SU-DHL-6 (cell line): ENCODE measurements at regions not wholly inside any gene's neighbourhood (a gene's known extent, or its start where the extent isn't known, plus 50 kb on each side); places are given as distances from the start of the nearest gene placed in this dataset.

Experiments
- H2AFZ ChIP-seq: fragments of 200-600 bp; sonication (generic); 2 replicates; pipeline ENCODE4 v1.6.1; 2014; ENCODE audit warnings: low read depth, mild to moderate bottlenecking, moderate library complexity, mixed read lengths, antibody characterized with exemption, low read length; ENCODE audit not compliant: severe bottlenecking
- H3F3A ChIP-seq: fragments of 200-600 bp; shearing (Covaris generic); 2 replicates; pipeline ENCODE4 v1.6.0; 2016; ENCODE audit warnings: antibody characterized with exemption, mild to moderate bottlenecking; ENCODE audit not compliant: insufficient read depth
- H3K27ac ChIP-seq: fragments of 200-600 bp; sonication (generic); 2 replicates; pipeline ENCODE4 v1.5.1; 2016; ENCODE audit warnings: low read depth, mild to moderate bottlenecking, low read length, moderate library complexity, mixed read lengths
- H3K27me3 ChIP-seq: fragments of 200-600 bp; sonication (generic), shearing (Covaris generic); 2 replicates; pipeline ENCODE4 v1.6.0; 2014; ENCODE audit warnings: mild to moderate bottlenecking, low read length
- H3K36me3 ChIP-seq: fragments of 200-600 bp; sonication (generic); 2 replicates; pipeline ENCODE4 v1.6.1; 2014; ENCODE audit warnings: mild to moderate bottlenecking, low read length, mixed read lengths
- H3K4me2 ChIP-seq: fragments of 300-600, 200-600 bp; shearing (Covaris generic), sonication (generic); 2 replicates; pipeline ENCODE4 v1.6.0; 2014; ENCODE audit warnings: low read length, low read depth, mild to moderate bottlenecking; ENCODE audit not compliant: poor library complexity, severe bottlenecking
- H3K4me3 ChIP-seq: fragments of 200-600 bp; sonication (generic); 2 replicates; pipeline ENCODE4 v1.5.1; 2014; ENCODE audit warnings: antibody characterized with exemption, low read length, mild to moderate bottlenecking, mixed read lengths; ENCODE audit not compliant: insufficient read depth, poor library complexity, severe bottlenecking
- H3K79me2 ChIP-seq: fragments of 200-600 bp; sonication (generic); 2 replicates; pipeline ENCODE4 v1.6.1; 2014; ENCODE audit warnings: mild to moderate bottlenecking, low read length, moderate library complexity; ENCODE audit not compliant: insufficient read depth
- H3K9ac ChIP-seq: fragments of 200-600 bp; sonication (generic); 2 replicates; pipeline ENCODE4 v1.7.0; 2014; ENCODE audit warnings: mild to moderate bottlenecking, low read length
- H3K9me2 ChIP-seq: fragments of 200-600 bp; sonication (generic); replicated peaks from 2 replicates; pipeline ENCODE4 v1.6.1; 2014; ENCODE audit warnings: low read length; ENCODE audit not compliant: insufficient read depth
- H3K9me3 ChIP-seq: fragments of 200-600 bp; sonication (generic); 2 replicates; pipeline ENCODE4 v1.6.1; 2014; ENCODE audit warnings: low read length, mixed read lengths; ENCODE audit not compliant: insufficient read depth
- H4K20me1 ChIP-seq: fragments of 200-600 bp; sonication (generic); 2 replicates; pipeline ENCODE4 v1.6.1; 2014; ENCODE audit warnings: low read depth, mild to moderate bottlenecking, antibody characterized with exemption, low read length, moderate library complexity, mixed read lengths
- CTCF ChIP-seq: fragments of 200-600 bp; sonication (generic); IDR thresholded peaks from one replicate; pipeline ENCODE4 v1.5.1; 2017; ENCODE audit warnings: antibody characterized with exemption, mild to moderate bottlenecking, low read length, moderate library complexity; ENCODE audit not compliant: insufficient read depth, poor library complexity, severe bottlenecking
- EZH2phosphoT487 ChIP-seq: fragments of 200-600 bp; sonication (generic), shearing (Covaris generic); conservative IDR thresholded peaks from 2 replicates; pipeline ENCODE4 v1.6.1; 2018; ENCODE audit warnings: mild to moderate bottlenecking, antibody characterized with exemption, low read length, moderate library complexity, mixed read lengths

- H3K9me3 ChIP-seq, result no peaks in the 10 kb centered on the region
- H3K79me2 ChIP-seq, result no peaks in the 10 kb centered on the region
- no peak overlapping the region for H3K4me2 ChIP-seq
- H2AFZ ChIP-seq, result no peak overlapping the region
- H3K9ac ChIP-seq, result no peak overlapping the region
- H3K36me3 ChIP-seq, result no peaks in the 10 kb centered on the region
- no peak overlapping the region for H3K4me3 ChIP-seq
- no peak overlapping the region for H3K27ac ChIP-seq
- H3K9me2 ChIP-seq, result no peaks in the 10 kb centered on the region
- H3F3A ChIP-seq, result no peaks in the 10 kb centered on the region
- no peaks in the 10 kb centered on the region for H4K20me1 ChIP-seq
- no peaks in the 10 kb centered on the region for H3K27me3 ChIP-seq
- TF ChIP-seq EZH2phosphoT487 (no peak), CTCF (no peak)
Observed at GRCh38 chr9:36749461-36749860, 176.8 kb downstream of the MELK start.

GRCh38 chr9:36750630-36751029 lies 177.9 kb downstream of the MELK start:
- Histone ChIP-seq H3F3A (no peaks in the 10 kb centered on the region), H3K9me3 (no peaks in the 10 kb centered on the region), H3K27me3 (no peaks in the 10 kb centered on the region), H3K4me3 (no peak overlapping the region), H3K79me2 (no peaks in the 10 kb centered on the region), H3K27ac (no peak overlapping the region), H3K9ac (no peak overlapping the region), H4K20me1 (no peaks in the 10 kb centered on the region), H3K36me3 (no peaks in the 10 kb centered on the region), H2AFZ (no peak overlapping the region), H3K9me2 (no peaks in the 10 kb centered on the region), H3K4me2 (no peak overlapping the region)
- TF ChIP-seq EZH2phosphoT487 (no peak), CTCF (no peak)

GRCh38 chr9:36755019-36755418 lies 182.3 kb downstream of the MELK start:
- TF ChIP-seq EZH2phosphoT487, result no peak
- no peak for TF ChIP-seq CTCF
- no peaks in the 10 kb centered on the region for H3K36me3 ChIP-seq
- H3F3A ChIP-seq, result no peaks in the 10 kb centered on the region
- H3K79me2 ChIP-seq, result no peaks in the 10 kb centered on the region
- H3K4me2 ChIP-seq, result no peak overlapping the region
- no peaks in the 10 kb centered on the region for H3K27me3 ChIP-seq
- no peak overlapping the region for H2AFZ ChIP-seq
- H3K4me3 ChIP-seq, result no peak overlapping the region
- H3K27ac ChIP-seq, result no peak overlapping the region
- no peak overlapping the region for H3K9ac ChIP-seq
- H3K9me2 ChIP-seq, result no peaks in the 10 kb centered on the region
- H3K9me3 ChIP-seq, result no peaks in the 10 kb centered on the region
- no peaks in the 10 kb centered on the region for H4K20me1 ChIP-seq

GRCh38 chr9:36759141-36759540 lies 186.4 kb downstream of the MELK start:
- Histone ChIP-seq H3K9me2 (no peaks in the 10 kb centered on the region), H2AFZ (no peak overlapping the region), H3K27ac (no peak overlapping the region), H3K9me3 (no peaks in the 10 kb centered on the region), H3K9ac (no peak overlapping the region), H3K4me3 (no peak overlapping the region), H3K79me2 (no peaks in the 10 kb centered on the region), H4K20me1 (no peaks in the 10 kb centered on the region), H3F3A (no peaks in the 10 kb centered on the region), H3K36me3 (no peaks in the 10 kb centered on the region), H3K27me3 (no peaks in the 10 kb centered on the region), H3K4me2 (no peak overlapping the region)
- TF ChIP-seq EZH2phosphoT487 (no peak), CTCF (no peak)
